Common myeloid progenitor, CD34-positive (primary cell): ENCODE measurements at regions not wholly inside any gene's neighbourhood (a gene's known extent, or its start where the extent isn't known, plus 50 kb on each side); places are given as distances from the start of the nearest gene placed in this dataset.

Experiments used
- CTCF ChIA-PET: fragments of 350-600 bp; sonication (Branson Sonifier 250); formaldehyde crosslinking; loops from one replicate; lab custom pipeline; 2021; ENCODE audit warnings: antibody characterized with exemption; lab: Charles Lee
- POLR2A ChIA-PET: fragments of 350-600 bp; sonication (Branson Sonifier 250); formaldehyde crosslinking; loops from one replicate; lab custom pipeline; 2021; ENCODE audit warnings: antibody characterized with exemption; lab: Charles Lee
- DNase-seq, 3 donors: peaks; one replicate each; pipeline versions ENCODE4 v3.0.0 to v3.0.0-alpha.2; 2013
- H3K27ac ChIP-seq, 2 experiments: 1 replicate in 1 of 2; 2 replicates in 1 of 2; pipeline ENCODE4 v1.7.0; 2013; ENCODE audit warnings: inconsistent platforms in 2 of 2, low read length in 2 of 2, mild to moderate bottlenecking in 2 of 2, low read depth in 1 of 2, moderate library complexity in 1 of 2; ENCODE audit not compliant: severe bottlenecking in 2 of 2, insufficient read depth in 1 of 2, poor library complexity in 1 of 2
- H3K27me3 ChIP-seq, 5 experiments: replicated peaks in 2 of 5; 1 replicate in 3 of 5; 2 replicates in 2 of 5; pipeline versions ENCODE4 v1.6.1 to v1.7.0; 2013; ENCODE audit warnings: low read length in 4 of 5, mild to moderate bottlenecking in 2 of 5, moderate library complexity in 2 of 5, inconsistent platforms in 1 of 5; ENCODE audit not compliant: insufficient read depth in 5 of 5, control insufficient read depth in 4 of 5
- H3K36me3 ChIP-seq, 4 experiments: 1 replicate in 2 of 4; 2 replicates in 2 of 4; pipeline versions ENCODE4 v1.6.1 to v1.7.0; 2013; ENCODE audit warnings: low read length in 3 of 4, control low read depth in 1 of 4, mild to moderate bottlenecking in 1 of 4; ENCODE audit not compliant: control insufficient read depth in 4 of 4, insufficient read depth in 4 of 4
- H3K4me1 ChIP-seq, 4 experiments: 1 replicate in 3 of 4; 2 replicates in 1 of 4; pipeline versions ENCODE4 v1.6.1 to v1.7.1; 2013; ENCODE audit warnings: low read length in 3 of 4, mild to moderate bottlenecking in 3 of 4, control low read depth in 1 of 4, inconsistent platforms in 1 of 4, moderate library complexity in 1 of 4; ENCODE audit not compliant: control insufficient read depth in 4 of 4, insufficient read depth in 4 of 4; ENCODE audit errors: control extremely low read depth in 1 of 4
- H3K4me3 ChIP-seq, 7 experiments: 1 replicate in 4 of 7; 2 replicates in 3 of 7; pipeline versions ENCODE4 v1.5.1 to v1.7.0; 2013; ENCODE audit warnings: mild to moderate bottlenecking in 7 of 7, low read length in 6 of 7, moderate library complexity in 6 of 7, inconsistent platforms in 2 of 7, low read depth in 2 of 7, control low read depth in 1 of 7; ENCODE audit not compliant: insufficient read depth in 4 of 7, control insufficient read depth in 1 of 7; ENCODE audit errors: extremely low read depth in 1 of 7
- H3K9me3 ChIP-seq, 5 experiments: 1 replicate in 4 of 5; 2 replicates in 1 of 5; pipeline versions ENCODE4 v1.6.1 to v1.7.1; 2013; ENCODE audit warnings: low read length in 4 of 5, mild to moderate bottlenecking in 2 of 5, inconsistent platforms in 1 of 5, low read depth in 1 of 5, moderate library complexity in 1 of 5; ENCODE audit not compliant: control insufficient read depth in 4 of 5, insufficient read depth in 2 of 5; ENCODE audit errors: control extremely low read depth in 1 of 5
- WGBS: methylation state at CpG from one replicate; pipeline ENCODE4 v1.1.5; 2013; ENCODE audit not compliant: insufficient coverage; 5-methylcytosine and 5-hydroxymethylcytosine counted together

GRCh38 chr15:93212578-93212977 is 123.6 kb upstream of the RGMA start:
- no peak for DNase-seq
- Histone ChIP-seq H3K27me3 (peaks cover 0 to 9% (median 0%) of the 10 kb centered on the region in 5 experiments), H3K4me1 (no peaks in the 10 kb centered on the region), H3K36me3 (no peaks in the 10 kb centered on the region), H3K9me3 (peaks cover 0 to 4% (median 0%) of the 10 kb centered on the region in 5 experiments), H3K27ac (no peak overlapping the region), H3K4me3 (no peak overlapping the region)
- POLR2A ChIA-PET, result no interaction called here
- CTCF ChIA-PET, result no interaction called here
- 100% methylated on average over 2 of the region's 5 CpGs for WGBS

GRCh38 chr15:93210995-93211394 is 122.0 kb upstream of the RGMA start:
- DNase-seq, result no peak
- no peaks in the 10 kb centered on the region for H3K4me1 ChIP-seq
- no peaks in the 10 kb centered on the region for H3K36me3 ChIP-seq
- H3K9me3 ChIP-seq, result peaks cover 0 to 4% (median 0%) of the 10 kb centered on the region in 5 experiments
- WGBS, result 95% methylated on average over 5 of the region's 5 CpGs
- CTCF ChIA-PET, result no interaction called here
- H3K27ac ChIP-seq, result no peak overlapping the region
- POLR2A ChIA-PET, result no interaction called here
- H3K4me3 ChIP-seq, result no peak overlapping the region
- peaks cover 0 to 6% (median 0%) of the 10 kb centered on the region in 5 experiments for H3K27me3 ChIP-seq

DNA sequence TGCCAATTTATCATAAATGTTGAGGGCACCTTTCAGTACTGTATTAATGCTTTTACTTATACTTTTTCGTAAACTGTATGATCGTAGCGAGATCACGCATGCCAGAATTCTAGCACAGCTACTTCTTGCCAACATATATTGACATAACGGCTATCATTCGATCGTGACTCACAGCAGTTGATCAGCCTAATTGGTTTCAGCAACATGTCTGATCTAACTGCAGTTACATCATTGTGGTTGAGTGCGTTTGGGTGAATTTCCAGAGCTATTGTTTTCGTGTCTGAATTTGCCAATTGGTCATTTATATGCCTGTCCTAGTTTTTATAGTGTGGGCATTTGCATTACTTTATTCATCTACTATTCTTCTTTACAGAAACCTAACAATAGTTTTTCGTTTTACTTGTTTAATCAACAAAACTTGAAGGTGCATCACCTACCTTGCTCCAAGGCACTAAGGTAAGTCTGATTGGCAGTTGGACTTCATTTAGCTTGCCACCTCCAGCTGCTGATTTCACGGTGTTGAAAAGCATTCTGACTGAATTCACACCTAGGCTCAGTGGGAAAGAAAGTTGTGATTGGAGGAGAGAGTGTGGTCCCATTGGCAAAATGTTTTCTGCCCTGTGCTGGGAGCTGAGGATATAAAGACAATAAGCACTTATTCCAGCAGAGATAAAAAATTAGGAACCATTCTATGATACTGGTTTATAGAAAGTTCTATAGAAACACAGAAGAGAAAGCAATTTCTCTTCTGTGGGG is 120.9 kb upstream of the RGMA start:
- Histone ChIP-seq H3K9me3 (peaks cover 0 to 4% (median 3%) of the 10 kb centered on the region in 5 experiments), H3K27me3 (peaks cover 0 to 6% (median 0%) of the 10 kb centered on the region in 5 experiments), H3K27ac (no peak overlapping the region), H3K4me1 (no peaks in the 10 kb centered on the region), H3K4me3 (no peak overlapping the region), H3K36me3 (no peaks in the 10 kb centered on the region)
- ChIA-PET POLR2A (interaction anchor here (0.6 kb wide), 1 partner anchor 11 kb away, joined by 3 read pairs; no protein-coding TSS in a partner anchor), CTCF (no interaction called here)
- DNase-seq, result no peak
- 93% methylated on average over 7 of the region's 11 CpGs for WGBS

GRCh38 chr15:93206893-93207292 is 117.9 kb upstream of the RGMA start:
- H3K9me3 ChIP-seq, result peaks cover 0 to 5% (median 0%) of the 10 kb centered on the region in 5 experiments
- H3K4me1 ChIP-seq, result no peaks in the 10 kb centered on the region
- H3K36me3 ChIP-seq, result no peaks in the 10 kb centered on the region
- no CpG with 5 or more reads among the region's 1 CpG for WGBS
- no peak for DNase-seq
- ChIA-PET POLR2A (no interaction called here), CTCF (no interaction called here)
- no peaks in the 10 kb centered on the region for H3K27me3 ChIP-seq
- no peak overlapping the region for H3K4me3 ChIP-seq
- no peak overlapping the region for H3K27ac ChIP-seq

DNA sequence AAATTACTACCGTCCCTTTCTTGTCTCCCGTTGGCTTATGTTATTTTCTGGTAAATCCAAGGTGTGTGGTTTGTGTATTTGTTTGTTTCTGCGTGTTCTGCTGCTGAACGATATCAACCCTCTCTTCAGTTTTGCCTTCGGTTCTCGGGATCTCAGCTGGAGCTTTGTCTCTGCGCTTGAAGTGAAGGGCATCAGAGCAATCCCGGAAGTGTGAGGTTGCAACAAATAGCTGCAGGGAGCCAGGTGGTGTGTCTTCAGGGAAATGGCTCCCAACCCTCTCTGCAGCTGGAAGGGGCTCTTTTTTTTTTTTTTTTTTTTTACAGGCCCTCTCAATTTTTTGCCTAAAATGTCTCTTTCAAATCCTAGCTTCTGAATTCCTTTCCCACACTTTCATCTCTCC is 116.4 kb upstream of the RGMA start:
- WGBS, result 100% methylated on average over 7 of the region's 8 CpGs
- peaks cover 0 to 5% (median 0%) of the 10 kb centered on the region in 5 experiments for H3K9me3 ChIP-seq
- no peaks in the 10 kb centered on the region for H3K4me1 ChIP-seq
- no peak for DNase-seq
- ChIA-PET CTCF (no interaction called here), POLR2A (no interaction called here)
- H3K27me3 ChIP-seq, result no peaks in the 10 kb centered on the region
- no peaks in the 10 kb centered on the region for H3K36me3 ChIP-seq
- no peak overlapping the region for H3K27ac ChIP-seq
- no peak overlapping the region for H3K4me3 ChIP-seq

DNA sequence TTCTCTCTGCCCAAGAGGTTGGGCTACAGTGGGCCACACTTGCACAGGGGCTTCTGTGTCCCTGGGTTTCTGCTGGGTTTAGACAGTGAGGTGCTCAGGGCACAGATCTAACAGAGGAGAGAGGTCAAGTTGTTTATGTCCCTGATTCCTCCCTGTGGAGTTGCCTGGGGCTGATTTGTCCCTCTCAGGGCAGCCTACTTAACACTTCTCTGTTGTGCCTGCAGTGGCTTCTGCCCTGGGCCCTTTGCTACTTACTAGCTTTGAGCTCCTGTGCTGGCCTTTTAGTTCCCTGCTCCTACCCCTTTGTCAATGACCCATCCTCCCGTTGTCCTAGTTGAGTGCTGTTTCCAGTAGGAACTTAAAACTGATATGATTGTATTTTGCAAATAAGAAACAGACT is 114.0 kb upstream of the RGMA start:
- ChIA-PET POLR2A (no interaction called here), CTCF (no interaction called here)
- no peak for DNase-seq
- Histone ChIP-seq H3K9me3 (peaks cover 0 to 5% (median 2%) of the 10 kb centered on the region in 5 experiments), H3K36me3 (no peaks in the 10 kb centered on the region), H3K4me1 (no peaks in the 10 kb centered on the region), H3K27ac (no peak overlapping the region), H3K27me3 (peaks cover 0 to 2% (median 0%) of the 10 kb centered on the region in 5 experiments), H3K4me3 (no peak overlapping the region)
- WGBS, result no CpG with 5 or more reads among the region's 1 CpG

GRCh38 chr15:93202405-93202804 is 113.4 kb upstream of the RGMA start:
- no peak for DNase-seq
- WGBS, result 87% methylated on average over 3 of the region's 3 CpGs
- POLR2A ChIA-PET, result no interaction called here

More at GRCh38 chr15:93202405-93202804, 113.4 kb upstream of the RGMA start:
- Histone ChIP-seq H3K36me3 (no peaks in the 10 kb centered on the region), H3K4me3 (no peak overlapping the region), H3K27ac (no peak overlapping the region), H3K4me1 (no peaks in the 10 kb centered on the region), H3K9me3 (peaks cover 0 to 5% (median 2%) of the 10 kb centered on the region in 5 experiments), H3K27me3 (peaks cover 0 to 2% (median 0%) of the 10 kb centered on the region in 5 experiments)
- CTCF ChIA-PET, result no interaction called here
